GM19351 (cell line): ENCODE measurements at regions not wholly inside any gene's neighbourhood (a gene's known extent, or its start where the extent isn't known, plus 50 kb on each side); places are given as distances from the start of the nearest gene placed in this dataset.
"Not testable (repeated sequence)": the region's sequence is repeated elsewhere in the genome, so short reads cannot be mapped to it uniquely, and the experiment has no call there.

Experiments used
- ATAC-seq: cut with Tn5 transposase; IDR thresholded peaks from one replicate; pipeline ENCODE4 v1.9.1; 2021; ENCODE audit warnings: mild to moderate bottlenecking, moderate library complexity; ENCODE audit not compliant: unreplicated experiment

- ATAC-seq, result no peak
Observed at GRCh38 chr13:33340631-33341030, 55.1 kb upstream of the STARD13 start.

- ATAC-seq, result no peak
Observed at GRCh38 chr13:33341861-33342452, 56.4 kb upstream of the STARD13 start.

GRCh38 chr13:33345842-33346241 is 60.3 kb upstream of the STARD13 start:
- ATAC-seq, result no peak

GRCh38 chr13:33347861-33348260 is 62.3 kb upstream of the STARD13 start:
- ATAC-seq, result no peak

- ATAC-seq, result no peak
Observed at GRCh38 chr13:33348366-33348765, 62.8 kb upstream of the STARD13 start.

- no peak for ATAC-seq
Observed at GRCh38 chr13:33349288-33349985, 63.9 kb upstream of the STARD13 start.

- ATAC-seq, result no peak
Observed at GRCh38 chr13:33349986-33350826, 64.7 kb upstream of the STARD13 start.

- ATAC-seq, result no peak
Observed at GRCh38 chr13:33351319-33351718, 65.8 kb upstream of the STARD13 start.

GRCh38 chr13:33352041-33352440 is 66.5 kb upstream of the STARD13 start:
- no peak for ATAC-seq

- ATAC-seq, result no peak
Observed at GRCh38 chr13:33352526-33352925, 67.0 kb upstream of the STARD13 start.

GRCh38 chr13:33353210-33353609 is 67.7 kb upstream of the STARD13 start:
- peak; percentile 91 for ATAC-seq

- no peak for ATAC-seq
Observed at GRCh38 chr13:33353646-33354045, 68.1 kb upstream of the STARD13 start.

- no peak for ATAC-seq
Observed at GRCh38 chr13:33355201-33355895, 69.8 kb upstream of the STARD13 start.

GRCh38 chr13:33358076-33358475 is 72.5 kb upstream of the STARD13 start:
- ATAC-seq, result not testable (repeated sequence)

GRCh38 chr13:33362986-33363727 is 77.6 kb upstream of the STARD13 start:
- ATAC-seq, result no peak

- ATAC-seq, result no peak
Observed at GRCh38 chr13:33364192-33364591, 78.6 kb upstream of the STARD13 start.

- no peak for ATAC-seq
Observed at GRCh38 chr13:33366469-33367062, 81.0 kb upstream of the STARD13 start.

- no peak for ATAC-seq
Observed at GRCh38 chr13:33367171-33367895, 81.8 kb upstream of the STARD13 start.

GRCh38 chr13:33367926-33368325 is 82.4 kb upstream of the STARD13 start:
- peak; percentile 71 for ATAC-seq
